Sigmoid colon (tissue), 6 donors: ENCODE measurements at regions not wholly inside any gene's neighbourhood (a gene's known extent, or its start where the extent isn't known, plus 50 kb on each side); places are given as distances from the start of the nearest gene placed in this dataset.

Source experiments
- DNase-seq: peaks from one replicate; pipeline ENCODE4 v3.0.0-alpha.2; 2019
- H3K27ac ChIP-seq, 4 donors: fragments of 200-600 bp; sonication (generic); one replicate each; pipeline ENCODE4 v1.5.1; 2016 to 2019; ENCODE audit warnings: mild to moderate bottlenecking in 1 of 4
- H3K27me3 ChIP-seq, 3 donors: fragments of 200-600 bp; sonication (generic); one replicate each; pipeline ENCODE4 v1.5.1; 2019; ENCODE audit warnings: mild to moderate bottlenecking in 1 of 3
- H3K36me3 ChIP-seq, 4 donors: fragments of 200-600 bp; sonication (generic); one replicate each; pipeline ENCODE4 v1.5.1; 2016 to 2019
- H3K4me1 ChIP-seq, 4 donors: fragments of 200-600 bp; sonication (generic); one replicate each; pipeline ENCODE4 v1.5.1; 2017 to 2019
- H3K4me3 ChIP-seq, 4 donors: fragments of 200-600 bp; sonication (generic); one replicate each; pipeline ENCODE4 v1.5.1; 2017 to 2019; ENCODE audit warnings: mild to moderate bottlenecking in 2 of 4, moderate library complexity in 1 of 4
- H3K9me3 ChIP-seq, 4 donors: fragments of 200-600 bp in 3 of 4; sonication (generic) in 3 of 4; one replicate each; pipeline versions ENCODE4 v1.5.1 to v1.6.1; 2013 to 2019
- CTCF ChIP-seq, 4 experiments: fragments of 450-650 bp in 3 of 4; fragments of 200-600 bp in 1 of 4; IDR thresholded peaks; one replicate each; pipeline ENCODE4 v1.5.1; 2016 to 2019; ENCODE audit warnings: antibody characterized with exemption in 4 of 4, mild to moderate bottlenecking in 3 of 4, moderate library complexity in 2 of 4
- EP300 ChIP-seq, 4 donors: sonication (generic); formaldehyde crosslinking; IDR thresholded peaks; one replicate each; pipeline ENCODE4 v1.6.1; 2017; ENCODE audit warnings: antibody characterized with exemption in 4 of 4
- POLR2A ChIP-seq, 2 donors: fragments of 450-650 bp; IDR thresholded peaks; one replicate each; pipeline ENCODE4 v1.6.1; 2016; ENCODE audit warnings: antibody characterized with exemption in 2 of 2, mild to moderate bottlenecking in 2 of 2, moderate library complexity in 2 of 2
- POLR2AphosphoS5 ChIP-seq, 4 donors: sonication (generic); formaldehyde crosslinking; IDR thresholded peaks; one replicate each; pipeline ENCODE4 v1.6.1; 2017; ENCODE audit warnings: antibody characterized with exemption in 4 of 4
- WGBS, 2 donors: extraction: QIAGEN DNeasy Blood & Tissue Kit; methylation state at CpG; one replicate each; pipeline ENCODE4 v1.1.7; 2013; 5-methylcytosine and 5-hydroxymethylcytosine counted together
- intact Hi-C: fragments of 100-400 bp; cut with DNase I; formaldehyde crosslinking; loops from one replicate; pipeline ENCODE4 v1.15.1; 2023
- donor health status: healthy with polysubstance abuse.
- donor health status: healthy.

GRCh38 chr4:177667687-177668086, 225.4 kb upstream of the AGA start:
- no peaks in the 10 kb centered on the region for H3K4me1 ChIP-seq
- H3K4me3 ChIP-seq, result no peak overlapping the region
- no peak for DNase-seq
- H3K27me3 ChIP-seq, result no peaks in the 10 kb centered on the region
- TF ChIP-seq CTCF (IDR thresholded peaks at IDR 0.05) (no peak), POLR2AphosphoS5 (IDR thresholded peaks at IDR 0.05) (no peak), EP300 (IDR thresholded peaks at IDR 0.05) (no peak)
- H3K9me3 ChIP-seq, result no peaks in the 10 kb centered on the region
- 60 to 84% methylated on average over 5 of the region's 5 CpGs for WGBS, 2 donors
- intact Hi-C loops, result no loop called here
- no peak overlapping the region for H3K27ac ChIP-seq
- no peaks in the 10 kb centered on the region for H3K36me3 ChIP-seq

- H3K4me1 ChIP-seq, result no peaks in the 10 kb centered on the region
- H3K27ac ChIP-seq, result no peak overlapping the region
- TF ChIP-seq POLR2A (IDR thresholded peaks at IDR 0.05), result no peak
- TF ChIP-seq POLR2AphosphoS5 (IDR thresholded peaks at IDR 0.05), result no peak
- TF ChIP-seq CTCF (IDR thresholded peaks at IDR 0.05), result no peak
- no peak for TF ChIP-seq EP300 (IDR thresholded peaks at IDR 0.05)
- no peaks in the 10 kb centered on the region for H3K9me3 ChIP-seq
- DNase-seq, result no peak
- WGBS, 2 donors, result 96% methylated on average over 3 of the region's 3 CpGs
- no peaks in the 10 kb centered on the region for H3K27me3 ChIP-seq
- no peaks in the 10 kb centered on the region for H3K36me3 ChIP-seq
- intact Hi-C loops, result no loop called here
- H3K4me3 ChIP-seq, result no peak overlapping the region
Measured at GRCh38 chr4:177671387-177671786, 229.2 kb upstream of the AGA start.

GRCh38 chr4:177671845-177672244, 229.6 kb upstream of the AGA start:
- WGBS, 2 donors, result 91 to 92% methylated on average over 2 of the region's 2 CpGs
- Histone ChIP-seq H3K27ac (no peak overlapping the region), H3K27me3 (no peaks in the 10 kb centered on the region), H3K4me3 (no peak overlapping the region), H3K4me1 (no peaks in the 10 kb centered on the region), H3K9me3 (no peaks in the 10 kb centered on the region), H3K36me3 (no peaks in the 10 kb centered on the region)
- DNase-seq, result no peak
- TF ChIP-seq CTCF (IDR thresholded peaks at IDR 0.05) (no peak), POLR2A (IDR thresholded peaks at IDR 0.05) (no peak), POLR2AphosphoS5 (IDR thresholded peaks at IDR 0.05) (no peak), EP300 (IDR thresholded peaks at IDR 0.05) (no peak)
- intact Hi-C loops, result no loop called here

GRCh38 chr4:177673985-177674489, 231.8 kb upstream of the AGA start:
- Histone ChIP-seq H3K4me3 (no peak overlapping the region), H3K4me1 (no peaks in the 10 kb centered on the region), H3K9me3 (no peaks in the 10 kb centered on the region), H3K27ac (no peak overlapping the region), H3K36me3 (no peaks in the 10 kb centered on the region), H3K27me3 (no peaks in the 10 kb centered on the region)
- DNase-seq, result no peak
- TF ChIP-seq CTCF (IDR thresholded peaks at IDR 0.05), result no peak
- TF ChIP-seq EP300 (IDR thresholded peaks at IDR 0.05), result no peak
- no peak for TF ChIP-seq POLR2A (IDR thresholded peaks at IDR 0.05)
- no peak for TF ChIP-seq POLR2AphosphoS5 (IDR thresholded peaks at IDR 0.05)
- WGBS, 2 donors, result 92 to 93% methylated on average over 3 of the region's 3 CpGs
- intact Hi-C loops, result no loop called here

GRCh38 chr4:177680308-177680707, 238.1 kb upstream of the AGA start:
- H3K27ac ChIP-seq, result no peak overlapping the region
- TF ChIP-seq POLR2A (IDR thresholded peaks at IDR 0.05), result no peak
- no peak for TF ChIP-seq CTCF (IDR thresholded peaks at IDR 0.05)
- no peak for TF ChIP-seq EP300 (IDR thresholded peaks at IDR 0.05)
- TF ChIP-seq POLR2AphosphoS5 (IDR thresholded peaks at IDR 0.05), result no peak
- no peaks in the 10 kb centered on the region for H3K27me3 ChIP-seq
- DNase-seq, result no peak
- no peaks in the 10 kb centered on the region for H3K36me3 ChIP-seq
- 69 to 72% methylated on average over 2 of the region's 2 CpGs for WGBS, 2 donors
- intact Hi-C loops, result no loop called here
- no peaks in the 10 kb centered on the region for H3K9me3 ChIP-seq
- H3K4me1 ChIP-seq, result no peaks in the 10 kb centered on the region
- H3K4me3 ChIP-seq, result no peak overlapping the region
